Right lobe of liver (tissue), 6 donors: ENCODE measurements at regions not wholly inside any gene's neighbourhood (a gene's known extent, or its start where the extent isn't known, plus 50 kb on each side); places are given as distances from the start of the nearest gene placed in this dataset.

Experiments
- ATAC-seq, 4 donors: fragments of 200-7000 bp; cut with Tn5 transposase; one replicate each; pipeline ENCODE4 v1.9.1; 2020; ENCODE audit warnings: mild to moderate bottlenecking in 4 of 4, moderate library complexity in 4 of 4
- DNase-seq, 3 donors: peaks; one replicate each; pipeline ENCODE4 v3.0.0-alpha.2; 2020
- H3K27ac ChIP-seq, 3 donors: fragments of 200-600 bp; one replicate each; pipeline ENCODE4 v1.8.0; 2022
- H3K27me3 ChIP-seq, 2 donors: fragments of 200-600 bp; one replicate each; pipeline ENCODE4 v1.8.0; 2022
- H3K36me3 ChIP-seq, 4 donors: fragments of 200-600 bp; sonication (generic) in 1 of 4; one replicate each; pipeline versions ENCODE4 v1.5.1 to v1.8.0; 2017 to 2022; ENCODE audit warnings: control low read depth in 1 of 4
- H3K4me1 ChIP-seq, 4 donors: fragments of 200-600 bp; sonication (generic) in 1 of 4; one replicate each; pipeline versions ENCODE4 v1.5.1 to v1.8.0; 2017 to 2022; ENCODE audit warnings: control low read depth in 1 of 4
- H3K4me3 ChIP-seq, 3 donors: fragments of 200-600 bp; one replicate each; pipeline ENCODE4 v1.8.0; 2022
- H3K9me3 ChIP-seq, 4 donors: fragments of 200-600 bp; sonication (generic) in 1 of 4; one replicate each; pipeline versions ENCODE4 v1.5.1 to v1.8.0; 2017 to 2022; ENCODE audit warnings: control low read depth in 1 of 4
- POLR2A ChIP-seq: fragments of 450-650 bp; IDR thresholded peaks from one replicate; pipeline ENCODE4 v1.6.1; 2017; ENCODE audit warnings: antibody characterized with exemption, mild to moderate bottlenecking
- WGBS: methylation state at CpG from one replicate; pipeline ENCODE4 v1.1.6; 2018; ENCODE audit warnings: low coverage, low lambda C conversion rate; ENCODE audit not compliant: insufficient coverage; ENCODE audit errors: missing lambda C conversion rate; 5-methylcytosine and 5-hydroxymethylcytosine counted together
- intact Hi-C, 2 donors: fragments of 100-400 bp; cut with DNase I; formaldehyde crosslinking; loops; one replicate each; pipeline versions ENCODE4 v1.11.2 to v1.14.1; 2022
- TF ChIP-seq, protein P1 (sequence below), 4 donors: fragments of 200-600 bp in 3 of 4; fragments of 450-650 bp in 1 of 4; IDR thresholded peaks; one replicate each; pipeline versions ENCODE4 v1.5.1 to v1.8.0; 2016 to 2022; ENCODE audit warnings: antibody characterized with exemption in 4 of 4, mild to moderate bottlenecking in 2 of 4
- donor health status: DM: no; HTN: yes; CAD: no.
- donor health status: DM: no; HTN: no; CAD: no.
- donor health status: DM: no; HTN: no; CAD: no.
- donor health status: DM: no; HTN: yes; CAD: no.
- donor health status: DM: no; HTN: yes; CAD: no.

DNA sequence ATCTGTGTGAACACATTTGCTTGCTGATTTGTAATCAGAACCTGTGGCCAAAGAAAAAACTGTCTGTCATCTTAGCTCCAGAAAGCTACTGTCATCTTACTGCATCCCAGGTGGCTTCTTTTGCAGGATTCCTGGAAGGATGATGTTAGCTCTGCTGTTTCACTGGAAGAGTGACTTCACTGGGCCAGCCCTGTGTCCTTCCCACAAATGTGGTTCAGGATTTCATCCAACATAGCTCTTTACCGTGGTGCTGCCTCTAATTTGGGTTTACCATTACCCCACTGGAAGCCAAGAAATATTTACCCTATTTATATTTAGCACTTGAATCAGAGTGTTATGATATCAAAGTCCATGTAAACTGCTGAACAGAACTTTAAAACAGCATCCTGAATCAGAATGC is 501.0 kb downstream of the GADD45G start:
- H3K4me3 ChIP-seq, result no peak overlapping the region
- DNase-seq, result no peak
- no peak for TF ChIP-seq POLR2A
- TF ChIP-seq, protein P1, sequence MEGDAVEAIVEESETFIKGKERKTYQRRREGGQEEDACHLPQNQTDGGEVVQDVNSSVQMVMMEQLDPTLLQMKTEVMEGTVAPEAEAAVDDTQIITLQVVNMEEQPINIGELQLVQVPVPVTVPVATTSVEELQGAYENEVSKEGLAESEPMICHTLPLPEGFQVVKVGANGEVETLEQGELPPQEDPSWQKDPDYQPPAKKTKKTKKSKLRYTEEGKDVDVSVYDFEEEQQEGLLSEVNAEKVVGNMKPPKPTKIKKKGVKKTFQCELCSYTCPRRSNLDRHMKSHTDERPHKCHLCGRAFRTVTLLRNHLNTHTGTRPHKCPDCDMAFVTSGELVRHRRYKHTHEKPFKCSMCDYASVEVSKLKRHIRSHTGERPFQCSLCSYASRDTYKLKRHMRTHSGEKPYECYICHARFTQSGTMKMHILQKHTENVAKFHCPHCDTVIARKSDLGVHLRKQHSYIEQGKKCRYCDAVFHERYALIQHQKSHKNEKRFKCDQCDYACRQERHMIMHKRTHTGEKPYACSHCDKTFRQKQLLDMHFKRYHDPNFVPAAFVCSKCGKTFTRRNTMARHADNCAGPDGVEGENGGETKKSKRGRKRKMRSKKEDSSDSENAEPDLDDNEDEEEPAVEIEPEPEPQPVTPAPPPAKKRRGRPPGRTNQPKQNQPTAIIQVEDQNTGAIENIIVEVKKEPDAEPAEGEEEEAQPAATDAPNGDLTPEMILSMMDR (IDR thresholded peaks at IDR 0.05), result no peak
- intact Hi-C loops, result no loop called here
- no peaks in the 10 kb centered on the region for H3K36me3 ChIP-seq
- 13% methylated on average over 1 of the region's 1 CpG for WGBS
- no peaks in the 10 kb centered on the region for H3K9me3 ChIP-seq
- no peak overlapping the region for H3K27ac ChIP-seq
- ATAC-seq, result peak in 1 of 4 donors; percentile 66
- H3K27me3 ChIP-seq, result no peaks in the 10 kb centered on the region
- peaks cover 0 to 3% (median 0%) of the 10 kb centered on the region in 4 donors for H3K4me1 ChIP-seq

DNA sequence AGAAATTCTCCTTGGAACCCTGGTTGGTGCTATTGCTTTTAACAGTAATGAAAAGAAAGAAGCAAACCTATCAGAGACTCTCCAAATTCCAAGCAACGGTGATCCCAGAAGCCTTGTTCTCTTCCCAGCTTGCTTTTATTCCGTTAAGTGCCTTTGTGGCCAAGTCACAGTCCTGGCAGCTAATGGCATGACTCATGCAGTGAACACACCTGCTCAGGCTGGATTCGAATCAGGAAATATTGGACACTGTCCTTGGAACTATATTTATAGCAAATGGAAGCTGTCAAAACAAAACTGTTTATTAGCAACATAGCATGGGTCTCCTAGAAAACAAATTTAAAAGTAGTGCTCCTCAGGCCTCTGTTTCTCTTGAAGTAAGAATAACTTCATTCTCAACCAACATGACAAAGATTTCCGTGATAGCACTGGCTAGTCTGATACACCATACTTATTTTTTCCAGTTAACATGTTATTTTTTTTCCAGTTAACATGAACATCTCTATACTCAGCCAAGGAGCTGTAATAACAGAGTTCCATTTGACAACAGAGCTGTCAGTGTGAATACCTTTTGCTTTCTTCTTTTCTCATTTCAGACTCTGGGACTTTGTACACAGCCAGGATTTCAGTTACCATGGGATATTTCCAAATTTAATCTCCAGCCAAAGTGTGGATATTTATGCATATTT is 502.4 kb downstream of the GADD45G start:
- H3K27ac ChIP-seq, result peak overlapping the region in 1 of 3 donors; percentile 35
- H3K9me3 ChIP-seq, result no peaks in the 10 kb centered on the region
- no peak overlapping the region for H3K4me3 ChIP-seq
- DNase-seq (peak in 2 of 3 donors; percentile 56 to 57), ATAC-seq (peak; percentile 78 to 80 (median 79))
- TF ChIP-seq, protein P1 (IDR thresholded peaks at IDR 0.05), result no peak
- TF ChIP-seq POLR2A, result no peak
- 32% methylated on average over 4 of the region's 4 CpGs for WGBS
- H3K4me1 ChIP-seq, result peaks cover 0 to under 1% (median 0%) of the 10 kb centered on the region in 4 donors
- intact Hi-C loops, result no loop called here
- no peaks in the 10 kb centered on the region for H3K36me3 ChIP-seq
- no peaks in the 10 kb centered on the region for H3K27me3 ChIP-seq

DNA sequence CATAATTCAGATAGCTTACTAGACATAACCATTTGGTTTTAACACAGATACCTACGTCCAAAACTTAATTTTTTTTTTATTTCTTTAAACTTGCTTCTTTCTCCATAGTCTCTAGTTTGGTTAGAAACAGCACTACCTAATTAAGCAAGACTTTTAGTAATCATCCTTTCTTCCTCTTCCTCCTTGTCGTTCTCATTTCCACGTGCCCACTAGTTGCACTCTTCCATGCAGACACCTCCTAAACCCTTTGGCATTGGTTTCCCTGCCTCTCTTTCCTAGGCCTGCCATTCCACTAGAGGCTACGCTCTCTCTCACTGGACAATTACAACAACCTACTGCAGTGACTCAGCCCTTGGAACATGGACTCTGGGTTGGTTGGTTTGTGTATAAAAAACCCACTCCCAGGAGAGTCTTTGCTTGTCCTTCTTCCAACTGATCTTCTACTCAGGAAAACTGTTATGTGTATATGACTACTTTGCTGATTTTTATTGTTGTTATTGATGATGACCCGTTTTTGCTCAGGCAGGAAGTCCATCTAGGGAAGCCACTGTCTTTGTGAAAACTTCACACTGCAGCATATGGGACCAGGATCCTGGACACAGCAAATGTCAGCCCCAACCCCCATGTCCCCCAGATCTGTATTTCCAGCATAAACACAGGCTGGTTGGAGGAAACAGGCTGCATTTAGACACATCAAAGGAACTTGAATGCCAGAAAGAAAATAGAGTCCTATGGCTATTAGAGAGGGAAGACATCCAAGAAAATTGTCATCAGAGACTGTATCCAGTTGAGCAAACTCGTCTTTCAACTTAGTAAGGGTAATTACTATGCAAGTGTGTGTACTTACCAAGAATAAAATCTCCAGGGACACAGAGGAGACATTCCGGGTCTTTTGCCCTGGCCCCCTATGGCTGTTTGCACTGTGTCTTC is 503.2 kb downstream of the GADD45G start:
- 76% methylated on average over 6 of the region's 7 CpGs for WGBS
- no peaks in the 10 kb centered on the region for H3K36me3 ChIP-seq
- H3K4me1 ChIP-seq, result no peaks in the 10 kb centered on the region
- TF ChIP-seq, protein P1 (IDR thresholded peaks at IDR 0.05), result no peak
- no peak for TF ChIP-seq POLR2A
- H3K9me3 ChIP-seq, result no peaks in the 10 kb centered on the region
- ATAC-seq (no peak), DNase-seq (no peak)
- H3K27me3 ChIP-seq, result no peaks in the 10 kb centered on the region
- H3K4me3 ChIP-seq, result no peak overlapping the region
- H3K27ac ChIP-seq, result no peak overlapping the region
- intact Hi-C loops, result no loop called here

DNA sequence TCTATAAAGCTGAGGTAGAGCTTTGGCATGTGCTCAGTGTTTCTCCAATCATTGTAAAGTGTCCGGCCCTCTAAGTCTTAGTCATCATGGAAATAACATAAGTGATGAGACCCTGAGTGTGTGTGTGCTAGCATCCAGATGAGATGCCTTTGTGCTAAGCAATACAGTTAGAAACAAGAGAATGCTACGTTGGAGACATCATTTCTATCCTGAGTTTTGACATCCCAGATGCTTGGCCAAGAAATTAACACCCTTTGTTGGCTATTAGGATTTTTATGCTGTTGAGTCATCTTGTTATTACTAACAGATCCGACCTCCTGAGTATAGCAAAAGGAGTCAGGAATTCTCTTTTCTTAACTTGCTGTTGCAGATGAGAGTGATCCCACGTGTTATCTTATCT is 508.0 kb downstream of the GADD45G start:
- WGBS, result 47% methylated on average over 4 of the region's 4 CpGs
- Histone ChIP-seq H3K4me1 (no peaks in the 10 kb centered on the region), H3K27ac (no peak overlapping the region), H3K27me3 (no peaks in the 10 kb centered on the region), H3K36me3 (no peaks in the 10 kb centered on the region), H3K9me3 (no peaks in the 10 kb centered on the region), H3K4me3 (no peak overlapping the region)
- intact Hi-C loops, result no loop called here
- ATAC-seq, result no peak
- no peak for TF ChIP-seq POLR2A
- TF ChIP-seq, protein P1 (IDR thresholded peaks at IDR 0.05), result no peak
- no peak for DNase-seq
